ENCODE measurements at regions not wholly inside any gene's neighbourhood (a gene's known extent, or its start where the extent isn't known, plus 50 kb on each side); places are given as distances from the start of the nearest gene placed in this dataset.

GRCh38 chr4:123708902-123709301, 312.3 kb downstream of the SPRY1 start:
- no peak for TF ChIP-seq EZH2 (optimal IDR thresholded peaks at IDR 0.05; ENCODE audit: low read depth, low read length)
- TF ChIP-seq CTCF (IDR thresholded peaks at IDR 0.05; ENCODE audit: low read length) = no peak
- TF ChIP-seq EZH2phosphoT487 (IDR thresholded peaks at IDR 0.05; ENCODE audit: low read length) = no peak

Measured in MM.1S (cell line).